ENCODE measurements at regions not wholly inside any gene's neighbourhood (a gene's known extent, or its start where the extent isn't known, plus 50 kb on each side); places are given as distances from the start of the nearest gene placed in this dataset.

GRCh38 chrX:36577006-36577405 is 431.2 kb upstream of the FAM47C start:
- no peaks in the 10 kb centered on the region for H3K27me3 ChIP-seq (ENCODE audit: control insufficient read depth, extremely low read depth, insufficient read depth, low read length)
- H3K9me3 ChIP-seq (ENCODE audit: control insufficient read depth, low read depth, low read length): no peaks in the 10 kb centered on the region
- FAIRE-seq: no peak
- no peak for DNase-seq (ENCODE audit: low read depth, low spot score)
- no peak overlapping the region for H2AFZ ChIP-seq (ENCODE audit: control insufficient read depth, low read length)
- H3K9me1 ChIP-seq (ENCODE audit: control insufficient read depth, extremely low read depth, insufficient read depth, low read length): no peaks in the 10 kb centered on the region
- no peak overlapping the region for H3K9ac ChIP-seq (ENCODE audit: control insufficient read depth, extremely low read depth, insufficient read depth, low read length)
- no peak overlapping the region for H3K27ac ChIP-seq (ENCODE audit: control insufficient read depth, insufficient read depth, low read length)
- no peak overlapping the region for H3K4me3 ChIP-seq (ENCODE audit: control insufficient read depth in 2 of 3, extremely low read depth in 1 of 3, insufficient read depth in 2 of 3, low read depth in 1 of 3, low read length in 3 of 3)
- no peak overlapping the region for H3K4me2 ChIP-seq (ENCODE audit: control insufficient read depth, extremely low read depth, insufficient read depth, low read depth, low read length)
- H3K4me1 ChIP-seq (ENCODE audit: control insufficient read depth, extremely low read depth, insufficient read depth, low read length): no peaks in the 10 kb centered on the region
- H3K36me3 ChIP-seq (ENCODE audit: control insufficient read depth in 2 of 2, extremely low read depth in 1 of 2, insufficient read depth in 2 of 2, low read length in 2 of 2): no peaks in the 10 kb centered on the region
- dilution Hi-C loops (cut with MboI; ENCODE audit: extremely low pct_ligation_motif_present, low sequenced_read_pairs): no loop called here
- no peaks in the 10 kb centered on the region for H4K20me1 ChIP-seq (ENCODE audit: control insufficient read depth, extremely low read depth, insufficient read depth, low read length)
- H3K79me2 ChIP-seq (ENCODE audit: control insufficient read depth, insufficient read depth, low read length): no peaks in the 10 kb centered on the region
- no peak for TF ChIP-seq CTCF (optimal IDR thresholded peaks at IDR 0.05 in 1 of 3, IDR thresholded peaks at IDR 0.05 in 1 of 3, conservative IDR thresholded peaks at IDR 0.05 in 1 of 3; ENCODE audit: extremely low read depth in 1 of 3, insufficient read depth in 2 of 3, low read length in 3 of 3)
- no peak for TF ChIP-seq EZH2 (IDR thresholded peaks at IDR 0.05; ENCODE audit: low read length)

GRCh38 chrX:36581030-36581429 is 427.1 kb upstream of the FAM47C start:
- Histone ChIP-seq H3K27me3 (ENCODE audit: control insufficient read depth, extremely low read depth, insufficient read depth, low read length) (no peaks in the 10 kb centered on the region), H3K79me2 (ENCODE audit: control insufficient read depth, insufficient read depth, low read length) (no peaks in the 10 kb centered on the region), H3K9ac (ENCODE audit: control insufficient read depth, extremely low read depth, insufficient read depth, low read length) (no peak overlapping the region), H3K4me1 (ENCODE audit: control insufficient read depth, extremely low read depth, insufficient read depth, low read length) (no peaks in the 10 kb centered on the region), H3K4me3 (ENCODE audit: control insufficient read depth in 2 of 3, extremely low read depth in 1 of 3, insufficient read depth in 2 of 3, low read depth in 1 of 3, low read length in 3 of 3) (no peak overlapping the region), H3K27ac (ENCODE audit: control insufficient read depth, insufficient read depth, low read length) (no peak overlapping the region), H4K20me1 (ENCODE audit: control insufficient read depth, extremely low read depth, insufficient read depth, low read length) (no peaks in the 10 kb centered on the region), H3K9me1 (ENCODE audit: control insufficient read depth, extremely low read depth, insufficient read depth, low read length) (no peaks in the 10 kb centered on the region), H2AFZ (ENCODE audit: control insufficient read depth, low read length) (no peak overlapping the region), H3K9me3 (ENCODE audit: control insufficient read depth, low read depth, low read length) (no peaks in the 10 kb centered on the region), H3K36me3 (ENCODE audit: control insufficient read depth in 2 of 2, extremely low read depth in 1 of 2, insufficient read depth in 2 of 2, low read length in 2 of 2) (no peaks in the 10 kb centered on the region), H3K4me2 (ENCODE audit: control insufficient read depth, extremely low read depth, insufficient read depth, low read depth, low read length) (no peak overlapping the region)
- TF ChIP-seq EZH2 (IDR thresholded peaks at IDR 0.05; ENCODE audit: low read length) (no peak), CTCF (optimal IDR thresholded peaks at IDR 0.05 in 1 of 3, IDR thresholded peaks at IDR 0.05 in 1 of 3, conservative IDR thresholded peaks at IDR 0.05 in 1 of 3; ENCODE audit: extremely low read depth in 1 of 3, insufficient read depth in 2 of 3, low read length in 3 of 3) (no peak)
- dilution Hi-C loops (cut with MboI; ENCODE audit: extremely low pct_ligation_motif_present, low sequenced_read_pairs): no loop called here
- DNase-seq (ENCODE audit: low read depth, low spot score) (no peak), FAIRE-seq (no peak)
